Gastrocnemius medialis (tissue), 4 donors: ENCODE measurements at regions not wholly inside any gene's neighbourhood (a gene's known extent, or its start where the extent isn't known, plus 50 kb on each side); places are given as distances from the start of the nearest gene placed in this dataset.

ENCODE experiments used
- POLR2A ChIP-seq, 2 donors: fragments of 450-650 bp; IDR thresholded peaks; one replicate each; pipeline ENCODE4 v1.6.1; 2017; ENCODE audit warnings: antibody characterized with exemption in 2 of 2, mild to moderate bottlenecking in 2 of 2, moderate library complexity in 2 of 2
- TF ChIP-seq, protein P1 (sequence below), 5 experiments: fragments of 450-650 bp in 3 of 5; fragments of 200-600 bp in 2 of 5; sonication (generic) in 2 of 5; IDR thresholded peaks in 4 of 5; conservative IDR thresholded peaks in 1 of 5; 1 replicate in 4 of 5; 2 replicates in 1 of 5; pipeline ENCODE4 v1.5.1; 2016 to 2019; ENCODE audit warnings: antibody characterized with exemption in 5 of 5, mild to moderate bottlenecking in 3 of 5, moderate library complexity in 3 of 5

DNA sequence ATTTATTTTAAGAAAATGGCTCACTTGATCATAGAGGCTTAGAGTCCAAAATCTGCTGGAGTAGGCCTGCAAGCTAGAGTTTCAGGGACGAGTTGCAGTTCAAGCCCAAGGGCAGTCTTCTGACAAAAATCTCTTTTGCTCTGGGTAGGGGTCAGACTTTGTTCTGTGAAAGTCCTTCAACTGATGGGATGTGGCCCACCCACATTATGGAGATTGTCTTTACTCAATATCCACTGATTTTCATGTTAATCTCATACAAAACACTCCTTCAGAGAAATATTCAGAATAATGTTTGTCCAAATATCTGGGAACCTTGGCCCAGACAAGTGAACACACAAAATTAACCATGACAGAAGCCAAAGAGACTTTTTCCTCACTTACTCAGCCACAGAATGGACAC lies 98.6 kb upstream of the RSPO3 start:
- TF ChIP-seq POLR2A (IDR thresholded peaks at IDR 0.05), result no peak
- TF ChIP-seq, protein P1, sequence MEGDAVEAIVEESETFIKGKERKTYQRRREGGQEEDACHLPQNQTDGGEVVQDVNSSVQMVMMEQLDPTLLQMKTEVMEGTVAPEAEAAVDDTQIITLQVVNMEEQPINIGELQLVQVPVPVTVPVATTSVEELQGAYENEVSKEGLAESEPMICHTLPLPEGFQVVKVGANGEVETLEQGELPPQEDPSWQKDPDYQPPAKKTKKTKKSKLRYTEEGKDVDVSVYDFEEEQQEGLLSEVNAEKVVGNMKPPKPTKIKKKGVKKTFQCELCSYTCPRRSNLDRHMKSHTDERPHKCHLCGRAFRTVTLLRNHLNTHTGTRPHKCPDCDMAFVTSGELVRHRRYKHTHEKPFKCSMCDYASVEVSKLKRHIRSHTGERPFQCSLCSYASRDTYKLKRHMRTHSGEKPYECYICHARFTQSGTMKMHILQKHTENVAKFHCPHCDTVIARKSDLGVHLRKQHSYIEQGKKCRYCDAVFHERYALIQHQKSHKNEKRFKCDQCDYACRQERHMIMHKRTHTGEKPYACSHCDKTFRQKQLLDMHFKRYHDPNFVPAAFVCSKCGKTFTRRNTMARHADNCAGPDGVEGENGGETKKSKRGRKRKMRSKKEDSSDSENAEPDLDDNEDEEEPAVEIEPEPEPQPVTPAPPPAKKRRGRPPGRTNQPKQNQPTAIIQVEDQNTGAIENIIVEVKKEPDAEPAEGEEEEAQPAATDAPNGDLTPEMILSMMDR (IDR thresholded peaks at IDR 0.05 in 4 of 5, conservative IDR thresholded peaks at IDR 0.05 in 1 of 5), result no peak
